GM18520 (cell line): ENCODE measurements at regions not wholly inside any gene's neighbourhood (a gene's known extent, or its start where the extent isn't known, plus 50 kb on each side); places are given as distances from the start of the nearest gene placed in this dataset.
"Not testable (repeated sequence)": the region's sequence is repeated elsewhere in the genome, so short reads cannot be mapped to it uniquely, and the experiment has no call there.

Experiments used
- ATAC-seq: cut with Tn5 transposase; IDR thresholded peaks from one replicate; pipeline ENCODE4 v1.9.1; 2021; ENCODE audit not compliant: unreplicated experiment

DNA sequence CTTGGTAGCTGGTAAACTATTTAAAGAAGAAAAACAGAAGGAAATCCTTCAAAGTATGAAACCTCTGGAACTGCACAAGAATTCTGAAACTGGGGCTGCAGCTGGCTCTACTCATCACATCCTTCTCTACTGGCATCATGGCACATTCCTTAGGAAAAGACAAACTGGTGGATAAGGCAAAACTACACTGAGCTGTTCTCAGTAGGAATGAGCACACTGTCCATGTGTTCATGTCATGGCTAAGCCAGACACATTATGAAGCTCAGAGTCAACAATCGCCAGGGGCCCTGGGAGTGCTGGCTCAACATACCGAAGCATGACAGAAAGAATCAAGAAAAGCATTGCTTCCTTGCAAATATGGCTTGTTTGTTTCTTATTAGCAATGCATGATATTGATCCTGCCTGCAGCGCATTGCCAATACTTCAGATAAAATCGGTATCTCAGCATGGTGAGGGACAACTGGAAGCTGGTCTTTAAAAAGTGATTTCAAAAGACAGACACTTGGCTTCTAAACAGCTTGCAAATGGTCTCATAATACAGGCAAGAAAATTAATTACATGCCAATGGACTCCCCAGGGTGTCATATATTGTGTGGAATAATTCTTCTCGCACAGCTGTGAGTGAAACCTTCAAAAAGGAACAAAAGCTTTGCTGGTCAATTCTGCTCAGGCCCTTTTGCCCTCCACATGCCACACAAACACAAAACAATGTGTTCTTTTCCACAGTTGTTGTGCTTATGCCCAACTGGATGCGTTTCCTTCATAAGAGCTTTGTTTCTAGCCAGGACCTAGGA lies 300.2 kb upstream of the VCX start:
- no peak for ATAC-seq

GRCh38 chrX:7522860-7523259 lies 320.1 kb upstream of the VCX start:
- ATAC-seq: no peak

- no peak for ATAC-seq
These were observed 327.1 kb upstream of the VCX start for GRCh38 chrX:7515681-7516413.

DNA sequence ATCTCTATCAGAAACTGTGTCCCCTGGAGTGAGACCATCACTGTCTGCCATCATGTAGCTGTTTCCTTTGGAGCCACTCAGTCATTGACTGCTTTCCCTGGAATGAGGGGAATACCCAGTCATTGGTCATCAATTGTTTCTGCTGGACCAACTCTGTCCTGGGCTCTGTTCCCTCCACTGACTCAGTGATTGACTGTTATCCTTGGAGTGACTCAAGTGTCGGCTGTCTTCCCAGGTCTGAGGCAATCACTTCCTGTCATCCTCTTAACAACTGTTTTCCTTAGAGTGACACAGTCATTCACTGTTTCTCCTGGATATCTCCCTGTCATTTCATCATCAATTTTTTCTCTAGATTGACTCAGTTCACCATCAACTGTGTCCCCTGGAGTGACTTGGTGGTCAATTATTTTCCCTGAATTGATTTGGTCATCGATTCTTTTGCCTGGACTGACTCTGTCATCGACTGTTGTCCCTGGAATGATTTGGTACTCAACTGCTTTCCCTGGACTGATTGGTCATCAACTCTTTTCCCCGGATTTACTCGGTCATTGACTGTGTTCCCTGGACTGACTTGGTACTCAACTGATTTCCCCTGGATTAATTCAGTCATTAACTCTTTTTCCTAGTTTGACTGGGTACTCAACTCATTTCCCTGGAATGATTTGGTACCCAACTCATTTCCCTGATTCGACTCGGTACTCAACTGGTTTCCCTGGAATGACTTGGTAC lies 327.9 kb upstream of the VCX start:
- no peak for ATAC-seq

GRCh38 chrX:7512845-7513244 lies 330.1 kb upstream of the VCX start:
- no peak for ATAC-seq

GRCh38 chrX:7503251-7503650 lies 339.7 kb upstream of the VCX start:
- no peak for ATAC-seq

DNA sequence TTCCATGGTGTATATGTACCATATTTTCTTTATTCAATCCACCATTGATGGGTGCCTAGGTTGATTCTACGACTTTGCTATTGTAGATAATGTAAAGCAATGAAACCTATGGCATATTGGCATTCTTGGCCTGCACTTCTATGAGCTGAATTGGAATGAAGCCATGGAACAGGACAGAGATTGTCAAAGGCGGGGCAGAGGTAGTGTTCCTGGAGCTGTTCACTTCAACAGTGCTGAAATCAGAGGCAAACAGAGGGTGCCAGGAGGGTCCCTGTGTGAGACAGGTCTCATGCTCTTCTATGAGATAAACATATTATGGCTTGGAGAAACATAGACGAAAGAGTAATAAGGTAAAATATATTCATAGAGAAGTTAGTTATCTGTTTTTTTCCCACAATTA lies 342.6 kb upstream of the VCX start:
- ATAC-seq: no peak

- no peak for ATAC-seq
These were observed 338.6 kb upstream of the PUDP start for GRCh38 chrX:7486505-7486904.

- ATAC-seq: no peak
These were observed 337.1 kb upstream of the PUDP start for GRCh38 chrX:7485061-7485460.

DNA sequence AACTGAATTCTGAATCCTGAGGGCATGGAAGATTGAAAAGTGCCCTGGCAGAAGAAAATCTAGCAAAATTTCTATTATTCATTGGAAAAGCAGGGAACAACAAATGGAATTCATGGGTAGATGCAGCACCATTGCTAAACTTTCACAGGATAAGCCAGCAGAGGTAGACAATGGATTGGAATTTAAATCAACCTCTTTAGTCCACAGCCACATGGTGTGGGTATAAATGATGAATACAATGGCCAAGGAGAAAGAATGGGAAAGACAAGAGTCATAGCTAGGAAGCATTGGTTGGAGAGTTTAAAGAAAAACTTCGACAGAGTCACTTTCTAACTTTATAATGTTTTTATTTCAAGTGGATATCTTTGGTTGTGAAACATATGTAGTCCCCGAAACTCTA lies 332.8 kb upstream of the PUDP start:
- no peak for ATAC-seq

DNA sequence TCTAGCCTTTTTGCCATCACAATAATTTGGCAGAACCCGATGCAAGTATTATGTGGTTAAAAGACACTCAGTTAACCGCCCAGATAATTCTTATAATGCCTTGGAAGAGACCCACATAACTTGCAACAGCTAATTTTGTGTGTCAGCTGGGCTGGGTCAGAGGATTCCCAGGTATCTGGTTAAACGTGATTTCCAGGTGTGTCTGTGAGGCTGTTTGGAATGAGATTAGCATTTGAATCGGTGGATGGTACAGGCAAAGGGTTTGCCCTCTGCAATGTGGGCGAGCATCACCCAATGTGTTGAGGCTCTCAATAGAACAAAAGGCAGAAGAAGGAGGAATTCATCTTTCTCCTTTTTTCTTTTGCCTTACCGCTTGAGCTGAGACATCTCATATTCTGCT lies 314.2 kb upstream of the PUDP start:
- ATAC-seq: no peak

DNA sequence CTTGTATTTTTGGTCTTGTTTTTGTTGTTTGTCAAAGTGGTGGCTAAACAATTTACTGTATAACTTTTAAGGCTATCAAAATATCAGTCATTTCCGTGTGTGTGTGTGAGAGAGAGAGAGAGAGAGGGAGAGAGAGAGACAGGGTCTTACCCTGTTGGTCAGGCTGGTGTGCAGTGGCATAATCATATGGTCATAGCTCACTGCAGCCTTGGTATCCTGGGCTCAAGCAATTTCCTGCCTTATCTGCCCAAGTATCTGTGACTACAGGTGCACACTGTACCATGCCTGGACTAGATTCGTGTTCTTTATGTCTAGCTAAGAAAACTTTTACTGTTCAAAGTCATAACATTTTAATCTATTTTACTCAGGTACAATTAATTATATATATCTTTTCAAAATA lies 313.1 kb upstream of the PUDP start:
- not testable (repeated sequence) for ATAC-seq

DNA sequence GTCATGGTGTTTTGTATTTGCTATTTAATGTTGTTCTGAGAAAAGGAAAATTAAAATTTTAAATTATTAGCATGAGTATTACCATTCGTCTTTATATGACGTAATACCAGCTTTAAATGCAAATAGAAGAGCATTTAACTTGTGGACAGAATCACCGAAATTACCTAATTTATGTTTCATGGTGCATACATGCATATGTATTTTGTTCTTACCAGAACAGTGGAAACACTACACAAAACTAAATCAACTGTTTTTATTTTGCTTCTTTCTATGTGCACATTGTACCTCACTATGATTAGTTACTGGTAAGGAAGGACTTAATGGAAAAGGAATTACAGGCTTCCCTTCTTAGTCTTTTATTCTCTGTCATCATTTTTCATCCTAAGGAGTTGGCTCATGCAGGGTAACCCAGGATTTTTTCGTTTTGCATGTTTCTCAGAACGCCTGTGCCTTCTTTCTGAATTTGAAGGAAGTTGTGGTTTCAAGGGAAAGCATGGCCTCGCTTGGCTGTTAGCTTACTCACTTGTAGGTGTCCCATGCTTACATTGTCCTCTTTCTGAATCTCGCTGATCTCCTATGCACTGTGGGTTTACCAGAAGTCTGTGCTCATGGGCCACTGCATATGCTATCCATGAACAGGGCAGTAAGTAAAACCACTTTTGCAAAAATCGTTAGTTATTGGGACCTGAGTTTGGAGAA lies 300.0 kb upstream of the PUDP start:
- no peak for ATAC-seq

DNA sequence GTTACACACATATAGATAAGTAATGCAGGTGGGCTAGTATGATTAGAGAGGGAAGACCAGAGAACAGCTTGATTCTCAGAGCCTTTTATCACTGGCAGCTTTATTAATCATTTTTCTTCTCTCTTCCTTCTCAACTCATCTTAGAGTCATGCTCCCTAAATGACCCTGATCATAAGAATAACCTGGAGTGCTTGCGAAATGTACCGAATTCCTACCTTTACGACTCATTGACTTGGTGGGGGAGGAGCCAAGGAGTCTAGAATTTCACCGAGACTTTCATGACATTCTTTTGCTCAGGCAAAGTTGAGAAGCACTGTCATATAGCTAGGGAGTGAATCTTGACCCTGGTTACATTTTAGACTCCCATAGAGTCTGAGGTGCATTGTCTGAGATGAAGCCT lies 298.9 kb upstream of the PUDP start:
- no peak for ATAC-seq

GRCh38 chrX:7444967-7445366 lies 297.0 kb upstream of the PUDP start:
- ATAC-seq: peak; percentile 100

GRCh38 chrX:7441586-7441985 lies 293.6 kb upstream of the PUDP start:
- ATAC-seq: no peak

- ATAC-seq: no peak
These were observed 287.9 kb upstream of the PUDP start for GRCh38 chrX:7435822-7436221.

DNA sequence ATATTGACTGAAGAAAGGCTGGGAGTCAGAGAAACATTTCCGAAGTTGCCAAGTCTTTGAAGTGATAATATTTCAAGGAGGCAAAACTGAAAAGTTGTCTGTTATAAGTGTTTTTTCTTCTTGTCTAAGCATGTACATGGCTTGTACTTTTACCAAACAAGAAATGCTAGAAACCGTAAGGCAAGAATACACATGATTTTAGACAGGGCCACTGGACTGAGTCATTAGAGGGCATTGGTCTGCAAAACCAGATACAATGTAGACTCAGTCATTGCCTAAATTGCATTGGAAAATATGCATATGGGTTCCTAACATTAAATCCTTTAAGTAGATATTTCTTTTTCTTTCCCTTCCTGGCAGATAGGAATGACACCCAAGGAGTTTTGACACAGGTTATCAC lies 284.9 kb upstream of the PUDP start:
- ATAC-seq: no peak

GRCh38 chrX:7420717-7421116 lies 272.8 kb upstream of the PUDP start:
- ATAC-seq: no peak

DNA sequence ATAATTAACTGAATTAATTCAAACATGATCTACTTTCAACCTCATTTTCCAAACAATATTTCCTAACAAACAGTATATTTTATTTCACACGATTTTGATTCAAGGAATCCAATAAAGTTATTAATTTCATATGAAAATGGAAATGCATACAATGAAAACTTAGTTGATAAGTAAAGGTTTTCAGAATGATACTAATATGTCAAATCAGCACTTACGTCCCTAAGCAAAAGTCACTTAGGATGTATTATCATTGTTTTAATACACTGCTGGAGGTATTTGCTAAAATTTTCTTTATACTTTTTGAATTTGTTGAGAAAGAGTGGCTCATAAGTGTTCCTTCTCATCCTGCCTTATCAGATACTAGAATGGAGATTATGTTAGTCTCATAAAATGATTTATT lies 266.8 kb upstream of the PUDP start:
- ATAC-seq: no peak

DNA sequence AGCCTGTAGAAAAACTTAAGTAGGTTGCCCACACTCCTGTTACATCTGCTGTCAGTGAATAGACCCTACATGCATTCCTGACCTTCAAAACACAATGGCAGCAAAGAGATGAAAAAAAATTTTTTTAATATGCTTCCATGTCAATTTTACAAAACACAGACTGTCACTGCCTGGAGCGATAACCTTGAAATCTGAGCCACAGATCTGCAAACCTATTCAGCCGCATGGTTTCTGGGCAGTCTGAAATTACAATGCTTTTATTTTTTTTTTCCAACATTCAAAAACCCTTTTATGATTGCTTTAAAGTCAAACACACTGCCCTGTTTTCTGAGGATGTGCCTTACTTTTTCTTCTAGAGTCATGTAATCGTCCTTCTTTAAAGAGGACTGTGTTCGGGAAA lies 264.9 kb upstream of the PUDP start:
- no peak for ATAC-seq
